Amygdala (tissue), 56 donors: ENCODE measurements at regions not wholly inside any gene's neighbourhood (a gene's known extent, or its start where the extent isn't known, plus 50 kb on each side); places are given as distances from the start of the nearest gene placed in this dataset.
"Not testable (repeated sequence)": the region's sequence is repeated elsewhere in the genome, so short reads cannot be mapped to it uniquely, and the experiment has no call there.

Experiments used
- DNase-seq, 56 donors: peaks; one replicate each; lab custom pipeline; 2025; lab: John Stamatoyannopoulos, UW

DNA sequence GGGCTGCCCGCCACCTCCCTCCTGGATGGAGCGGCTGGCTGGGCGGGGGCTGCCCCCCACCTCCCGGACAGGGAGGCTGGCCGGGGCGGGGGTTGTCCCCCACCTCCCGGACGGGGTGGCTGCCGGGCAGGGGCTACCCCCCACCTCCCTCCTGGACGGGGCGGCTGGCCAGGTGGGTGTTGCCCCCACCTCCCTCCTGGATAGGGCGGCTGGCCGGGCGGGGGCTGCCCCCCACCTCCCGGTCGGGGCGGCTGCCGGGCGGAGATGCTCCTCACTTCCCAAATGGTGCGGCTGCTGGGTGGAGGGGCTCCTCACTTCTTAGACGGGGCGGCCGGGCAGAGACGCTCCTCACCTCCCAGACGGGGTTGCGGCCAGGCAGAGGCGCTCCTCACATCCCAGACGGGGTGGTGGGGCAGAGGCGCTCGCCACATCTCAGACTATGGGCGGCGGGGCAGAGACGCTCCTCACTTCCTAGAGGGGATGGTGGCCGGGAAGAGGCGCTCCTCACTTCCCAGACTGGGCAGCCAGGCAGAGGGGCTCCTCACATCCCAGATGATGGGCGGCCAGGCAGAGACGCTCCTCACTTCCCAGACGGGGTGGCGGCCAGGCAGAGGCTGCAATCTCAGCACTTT lies 153.9 kb upstream of the OR4C13 start:
- DNase-seq, result not testable (repeated sequence)

DNA sequence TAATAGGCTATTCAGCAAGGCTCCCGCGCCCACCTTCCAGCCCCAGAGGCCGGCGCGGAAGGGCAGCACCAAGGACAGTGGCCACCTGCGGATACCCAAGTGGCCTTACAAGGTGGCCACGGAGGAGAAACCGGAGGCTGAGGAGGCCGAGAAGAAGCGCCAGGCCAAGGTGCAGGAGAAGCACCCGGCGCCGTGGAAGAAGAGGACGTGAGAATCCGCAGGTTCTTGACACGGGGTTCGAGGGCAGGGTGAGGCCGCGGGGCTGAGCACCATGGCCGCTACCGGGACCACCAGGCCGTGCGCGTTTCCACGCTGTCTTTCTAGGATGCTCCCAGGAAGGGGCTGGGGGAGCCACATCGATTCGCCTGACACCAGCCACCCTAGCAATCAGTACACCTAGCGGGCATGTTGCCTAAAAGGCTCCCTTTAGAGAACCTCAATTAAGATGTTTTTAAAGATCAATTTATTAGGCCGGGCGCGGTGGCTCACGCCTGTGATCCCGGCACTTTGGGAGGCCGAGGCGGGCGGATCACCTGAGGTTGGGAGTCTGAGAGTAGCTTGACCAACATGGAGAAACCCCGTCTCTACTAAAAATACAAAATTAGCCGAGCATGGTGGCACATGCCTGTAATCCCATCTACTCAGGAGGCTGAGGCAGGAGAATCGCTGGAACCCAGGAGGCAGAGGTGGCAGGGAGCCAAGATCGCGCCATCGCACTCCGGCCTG lies 134.3 kb upstream of the OR4C13 start:
- not testable (repeated sequence) for DNase-seq

DNA sequence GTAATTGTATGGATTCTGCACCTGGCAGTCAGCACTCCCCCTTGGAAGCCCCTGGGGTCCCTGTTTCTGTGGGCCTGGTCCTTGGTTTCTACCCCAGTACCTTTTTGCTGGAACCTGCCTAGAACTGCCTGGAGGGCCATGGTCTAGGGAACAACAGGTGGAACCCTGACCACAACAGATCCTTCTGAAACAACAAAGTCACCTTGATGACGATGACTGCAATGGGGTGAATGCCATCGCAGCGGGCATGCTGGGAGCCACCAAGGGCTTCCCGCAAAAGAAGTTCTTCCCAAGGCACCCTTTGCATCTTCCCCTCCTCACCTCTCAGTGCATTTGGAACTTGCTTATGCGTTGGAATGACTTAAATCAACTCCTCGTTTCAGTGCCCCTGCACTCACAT lies 129.0 kb upstream of the OR4C13 start:
- not testable (repeated sequence) for DNase-seq

DNA sequence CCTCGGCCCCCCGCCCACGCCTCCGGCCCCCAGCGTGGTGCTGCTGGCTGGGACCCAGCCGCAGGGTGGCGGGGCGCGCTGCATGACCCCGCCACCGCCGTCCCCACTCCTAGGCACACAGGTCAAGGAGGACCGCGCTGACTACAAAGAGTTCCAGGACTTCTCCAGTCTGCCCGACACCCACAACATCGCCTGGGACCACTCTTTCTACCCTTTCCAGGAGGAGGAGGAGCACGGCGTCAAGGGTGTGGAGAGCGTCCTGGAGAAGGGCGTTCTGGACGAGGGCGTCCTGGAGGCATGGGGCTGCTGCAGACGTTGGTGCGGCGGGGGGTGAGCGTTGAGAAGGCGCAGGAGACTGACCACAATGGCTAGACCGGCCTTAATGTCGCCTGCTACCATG lies 101.7 kb upstream of the OR4C13 start:
- DNase-seq, result not testable (repeated sequence)

DNA sequence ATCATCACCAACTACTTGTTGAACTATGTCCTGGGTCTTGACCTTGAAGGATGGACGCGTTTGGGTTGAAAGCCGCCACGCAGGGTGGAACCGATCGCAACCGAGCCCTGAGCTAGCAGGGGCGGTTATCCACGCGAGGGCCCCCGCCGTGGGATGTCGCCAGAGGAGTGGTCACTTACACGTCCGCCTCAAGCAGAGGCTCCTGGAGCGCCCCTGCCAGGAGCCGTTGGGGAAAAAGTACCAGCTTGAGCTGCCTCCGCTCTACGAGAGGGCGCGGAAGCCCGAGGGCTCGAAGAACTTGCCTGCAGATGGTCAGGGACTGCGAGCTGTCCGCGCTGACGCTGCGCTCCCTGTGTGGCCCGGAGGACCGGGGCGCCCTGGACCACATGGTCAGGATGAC lies 100.7 kb upstream of the OR4C13 start:
- no peak for DNase-seq

DNA sequence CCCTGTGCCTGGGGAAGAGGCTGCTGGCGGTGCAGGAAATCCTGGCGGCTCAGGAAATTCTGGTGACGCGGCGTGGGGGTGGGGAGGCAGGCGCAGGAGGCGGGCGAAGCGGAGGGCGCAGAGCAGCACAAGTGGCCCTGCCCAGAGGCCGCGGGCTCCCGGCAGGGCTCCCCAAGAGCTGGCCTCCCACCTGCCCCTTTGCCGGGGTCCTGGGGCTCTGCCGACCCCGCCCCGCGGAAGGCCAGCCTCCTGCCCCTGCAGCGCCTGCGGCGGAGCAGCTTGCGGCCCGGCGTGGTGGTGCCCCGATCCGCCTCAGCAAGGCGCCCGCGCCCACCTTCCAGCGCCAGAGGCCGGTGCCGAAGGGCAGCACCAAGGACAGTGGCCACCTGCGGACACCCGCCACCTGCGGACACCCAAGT lies 100.2 kb upstream of the OR4C13 start:
- DNase-seq, result peak in 2 of 56 donors; percentile 0 to 8

DNA sequence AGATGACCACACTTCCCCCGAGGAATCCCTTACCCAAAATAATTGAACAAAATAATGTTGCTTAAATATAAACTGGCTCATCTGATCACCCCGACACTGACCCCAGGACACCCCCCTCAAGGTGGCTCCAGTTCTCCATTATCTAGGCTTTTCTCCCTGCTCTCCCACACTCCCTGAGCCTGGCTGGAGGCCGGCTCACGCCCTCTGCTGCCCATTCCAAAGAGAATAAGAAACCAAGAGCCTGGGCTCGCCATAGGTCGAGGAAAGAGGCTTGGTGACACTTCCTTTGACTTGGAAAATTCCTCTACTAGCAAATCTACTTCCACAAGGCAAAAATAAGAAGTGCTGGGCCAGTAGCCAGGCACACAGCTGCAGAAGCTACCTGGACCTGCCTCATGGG lies 63.3 kb upstream of the OR4C13 start:
- DNase-seq, result not testable (repeated sequence)

DNA sequence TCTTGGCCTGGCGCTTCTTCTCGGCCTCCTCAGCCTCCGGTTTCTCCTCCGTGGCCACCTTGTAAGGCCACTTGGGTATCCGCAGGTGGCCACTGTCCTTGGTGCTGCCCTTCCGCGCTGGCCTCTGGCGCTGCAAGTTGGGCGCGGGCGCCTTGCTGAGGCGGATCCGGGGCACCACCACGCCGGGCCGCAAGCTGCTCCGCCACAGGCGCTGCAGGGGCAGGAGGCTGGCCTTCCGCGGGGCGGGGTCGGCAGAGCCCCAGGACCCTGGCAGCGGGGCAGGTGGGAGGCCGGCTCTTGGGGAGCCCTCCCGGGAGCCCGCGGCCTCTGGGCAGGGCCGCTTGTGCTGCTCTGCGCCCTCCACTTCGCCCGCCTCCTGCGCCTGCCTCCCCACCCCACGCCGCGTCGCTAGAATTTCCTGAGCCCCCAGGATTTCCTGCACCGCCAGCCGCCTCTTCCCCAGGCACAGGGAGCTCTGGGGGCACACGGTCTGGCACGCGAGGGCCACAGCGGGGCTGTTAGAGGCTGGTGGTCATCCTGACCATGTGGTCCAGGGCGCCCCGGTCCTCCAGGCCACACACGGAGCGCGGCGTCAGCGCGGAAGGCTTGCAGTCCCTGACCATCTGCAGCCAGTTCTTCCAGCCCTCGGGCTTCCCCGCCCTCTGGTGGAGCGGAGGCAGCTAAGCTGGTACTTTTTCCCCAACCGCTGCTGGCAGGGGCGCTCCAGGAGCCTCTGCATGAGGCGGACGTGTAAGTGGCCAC lies 60.1 kb upstream of the OR4C13 start:
- DNase-seq, result not testable (repeated sequence)

DNA sequence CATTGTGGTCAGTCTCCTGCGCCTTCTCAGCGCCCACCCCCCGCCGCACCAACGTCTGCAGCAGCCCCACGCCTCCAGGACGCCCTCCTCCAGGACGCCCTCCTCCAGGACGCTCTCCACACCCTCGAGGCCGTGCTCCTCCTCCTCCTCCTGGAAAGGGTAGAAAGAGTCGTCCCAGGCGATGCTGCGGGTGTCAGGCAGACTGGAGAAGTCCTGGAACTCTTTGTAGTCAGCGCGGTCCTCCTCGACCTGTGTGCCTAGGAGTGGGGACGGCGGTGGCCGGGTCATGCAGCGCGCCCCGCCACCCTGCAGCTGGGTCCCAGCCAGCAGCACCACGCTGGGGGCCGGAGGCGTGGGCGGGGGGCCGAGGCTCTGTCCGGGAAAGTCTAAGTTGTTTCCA lies 58.7 kb upstream of the OR4C13 start:
- DNase-seq, result not testable (repeated sequence)
